WTC11 (cell line): ENCODE measurements at regions not wholly inside any gene's neighbourhood (a gene's known extent, or its start where the extent isn't known, plus 50 kb on each side); places are given as distances from the start of the nearest gene placed in this dataset.

ENCODE experiments used
- ATAC-seq: fragments of 200-7000 bp; cut with Tn5 transposase; 2 replicates; pipeline ENCODE4 v1.10.0; 2021; ENCODE audit warnings: mild to moderate bottlenecking, moderate library complexity
- CTCF ChIA-PET: fragments of 300-600 bp; sonication (Branson Sonifier 250); formaldehyde crosslinking; loops from one replicate; lab custom pipeline; 2021; ENCODE audit warnings: antibody characterized with exemption; lab: Charles Lee
- POLR2A ChIA-PET: fragments of 350-600 bp; sonication (Branson Sonifier 250); formaldehyde crosslinking; loops from one replicate; lab custom pipeline; 2021; ENCODE audit warnings: antibody characterized with exemption; lab: Charles Lee
- DNase-seq: peaks from one replicate; pipeline ENCODE4 v3.0.0; 2021; ENCODE audit warnings: low spot score
- H3K27ac Mint-ChIP-seq: 2 replicates; pipeline ENCODE4 v1.8.0; 2021; ENCODE audit warnings: mixed read lengths
- H3K27me3 Mint-ChIP-seq: 2 replicates; pipeline ENCODE4 v1.8.0; 2021; ENCODE audit warnings: low read depth, mild to moderate bottlenecking, moderate library complexity, mixed read lengths
- H3K36me3 Mint-ChIP-seq: 2 replicates; pipeline ENCODE4 v1.8.0; 2021; ENCODE audit warnings: mixed read lengths
- H3K4me1 Mint-ChIP-seq: 2 replicates; pipeline ENCODE4 v1.8.0; 2022; ENCODE audit warnings: mixed read lengths
- H3K4me3 Mint-ChIP-seq: 2 replicates; pipeline ENCODE4 v1.8.0; 2021; ENCODE audit warnings: mild to moderate bottlenecking, moderate library complexity, mixed read lengths
- H3K9me3 Mint-ChIP-seq: 2 replicates; pipeline ENCODE4 v1.8.0; 2021; ENCODE audit warnings: mixed read lengths
- AFF4 ChIP-seq: sonication (generic); formaldehyde crosslinking; IDR thresholded peaks from 2 replicates; pipeline ENCODE4 v1.8.1; 2023; ENCODE audit warnings: mild to moderate bottlenecking, missing genetic modification reagents, borderline replicate concordance
- AR ChIP-seq: fragments of 250-450 bp; sonication (Bioruptor Pico); IDR thresholded peaks from 2 replicates; pipeline ENCODE4 v1.9.0; 2021; ENCODE audit warnings: mild to moderate bottlenecking
- ATF6 ChIP-seq: sonication (generic); formaldehyde crosslinking; IDR thresholded peaks from 2 replicates; pipeline ENCODE4 v1.8.1; 2023; ENCODE audit warnings: mild to moderate bottlenecking, missing genetic modification reagents
- FOXK1 ChIP-seq: sonication (generic); formaldehyde crosslinking; IDR thresholded peaks from 2 replicates; pipeline ENCODE4 v1.8.0; 2022; ENCODE audit warnings: mild to moderate bottlenecking, moderate library complexity, missing genetic modification reagents
- FOXP4 ChIP-seq: sonication (generic); formaldehyde crosslinking; IDR thresholded peaks from 2 replicates; pipeline ENCODE4 v1.8.0; 2022; ENCODE audit warnings: mild to moderate bottlenecking, missing genetic modification reagents
- NR2C2 ChIP-seq: sonication (generic); formaldehyde crosslinking; IDR thresholded peaks from 2 replicates; pipeline ENCODE4 v1.8.0; 2022; ENCODE audit warnings: mild to moderate bottlenecking, missing genetic modification reagents
- TEAD1 ChIP-seq: sonication (generic); formaldehyde crosslinking; IDR thresholded peaks from 2 replicates; pipeline ENCODE4 v1.8.0; 2022; ENCODE audit warnings: mild to moderate bottlenecking, missing genetic modification reagents
- TEAD4 ChIP-seq: sonication (generic); formaldehyde crosslinking; IDR thresholded peaks from 2 replicates; pipeline ENCODE4 v1.8.0; 2022; ENCODE audit warnings: mild to moderate bottlenecking, missing genetic modification reagents
- ZNF138 ChIP-seq: sonication (generic); formaldehyde crosslinking; conservative IDR thresholded peaks from 2 replicates; pipeline ENCODE4 v1.8.1; 2022; ENCODE audit warnings: mild to moderate bottlenecking, moderate library complexity, missing genetic modification reagents
- ZNF416 ChIP-seq: fragments of 250-450 bp; sonication (Bioruptor Pico); IDR thresholded peaks from 2 replicates; pipeline ENCODE4 v1.9.0; 2021; ENCODE audit warnings: mild to moderate bottlenecking, inconsistent platforms
- ZNF671 ChIP-seq: fragments of 250-450 bp; sonication (Bioruptor Pico); IDR thresholded peaks from 2 replicates; pipeline ENCODE4 v1.8.0; 2021; ENCODE audit warnings: mild to moderate bottlenecking
- TF ChIP-seq, protein P1 (sequence below): sonication (generic); formaldehyde crosslinking; IDR thresholded peaks from 2 replicates; pipeline ENCODE4 v1.8.0; 2023; ENCODE audit warnings: mild to moderate bottlenecking, missing genetic modification reagents

- no peak overlapping the region for H3K4me3 Mint-ChIP-seq
- H3K4me1 Mint-ChIP-seq = no peaks in the 10 kb centered on the region
- H3K9me3 Mint-ChIP-seq = no peaks in the 10 kb centered on the region
- no peak overlapping the region for H3K27ac Mint-ChIP-seq
- DNase-seq (no peak), ATAC-seq (no peak)
- H3K36me3 Mint-ChIP-seq = no peaks in the 10 kb centered on the region
- no peak for TF ChIP-seq FOXP4
- no peak for TF ChIP-seq ATF6 (CRISPR knock-in tag)
- TF ChIP-seq ZNF416 = no peak
- TF ChIP-seq NR2C2 (CRISPR knock-in tag) = no peak
- TF ChIP-seq TEAD1 = no peak
- TF ChIP-seq TEAD4 (CRISPR knock-in tag) = no peak
- TF ChIP-seq ZNF671 = no peak
- TF ChIP-seq FOXK1 (CRISPR knock-in tag) = no peak
- TF ChIP-seq AFF4 = no peak
- TF ChIP-seq ZNF138 (CRISPR knock-in tag) = no peak
- TF ChIP-seq AR = no peak
- POLR2A ChIA-PET = no interaction called here
- no peaks in the 10 kb centered on the region for H3K27me3 Mint-ChIP-seq
- CTCF ChIA-PET = no interaction called here
Observed at GRCh38 chr4:19936476-19936875, 315.2 kb upstream of the SLIT2 start.

- ATAC-seq = no peak
- peaks cover 5% of the 10 kb centered on the region for H3K4me1 Mint-ChIP-seq
- TF ChIP-seq, protein P1, sequence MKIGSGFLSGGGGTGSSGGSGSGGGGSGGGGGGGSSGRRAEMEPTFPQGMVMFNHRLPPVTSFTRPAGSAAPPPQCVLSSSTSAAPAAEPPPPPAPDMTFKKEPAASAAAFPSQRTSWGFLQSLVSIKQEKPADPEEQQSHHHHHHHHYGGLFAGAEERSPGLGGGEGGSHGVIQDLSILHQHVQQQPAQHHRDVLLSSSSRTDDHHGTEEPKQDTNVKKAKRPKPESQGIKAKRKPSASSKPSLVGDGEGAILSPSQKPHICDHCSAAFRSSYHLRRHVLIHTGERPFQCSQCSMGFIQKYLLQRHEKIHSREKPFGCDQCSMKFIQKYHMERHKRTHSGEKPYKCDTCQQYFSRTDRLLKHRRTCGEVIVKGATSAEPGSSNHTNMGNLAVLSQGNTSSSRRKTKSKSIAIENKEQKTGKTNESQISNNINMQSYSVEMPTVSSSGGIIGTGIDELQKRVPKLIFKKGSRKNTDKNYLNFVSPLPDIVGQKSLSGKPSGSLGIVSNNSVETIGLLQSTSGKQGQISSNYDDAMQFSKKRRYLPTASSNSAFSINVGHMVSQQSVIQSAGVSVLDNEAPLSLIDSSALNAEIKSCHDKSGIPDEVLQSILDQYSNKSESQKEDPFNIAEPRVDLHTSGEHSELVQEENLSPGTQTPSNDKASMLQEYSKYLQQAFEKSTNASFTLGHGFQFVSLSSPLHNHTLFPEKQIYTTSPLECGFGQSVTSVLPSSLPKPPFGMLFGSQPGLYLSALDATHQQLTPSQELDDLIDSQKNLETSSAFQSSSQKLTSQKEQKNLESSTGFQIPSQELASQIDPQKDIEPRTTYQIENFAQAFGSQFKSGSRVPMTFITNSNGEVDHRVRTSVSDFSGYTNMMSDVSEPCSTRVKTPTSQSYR (CRISPR knock-in tag) = no peak
- H3K27me3 Mint-ChIP-seq = no peaks in the 10 kb centered on the region
- ChIA-PET POLR2A (no interaction called here), CTCF (no interaction called here)
- H3K4me3 Mint-ChIP-seq = no peak overlapping the region
- H3K36me3 Mint-ChIP-seq = no peaks in the 10 kb centered on the region
- H3K27ac Mint-ChIP-seq = no peak overlapping the region
- H3K9me3 Mint-ChIP-seq = no peaks in the 10 kb centered on the region
- DNase-seq = no peak
Observed at GRCh38 chr4:19930742-19931141, 321.0 kb upstream of the SLIT2 start.
